SK-N-SH (cell line): ENCODE measurements at regions not wholly inside any gene's neighbourhood (a gene's known extent, or its start where the extent isn't known, plus 50 kb on each side); places are given as distances from the start of the nearest gene placed in this dataset.

Source experiments
- CHD2 ChIP-seq: fragments of 150-350 bp; IDR thresholded peaks from 2 replicates; pipeline ENCODE4 v1.6.1; 2018; ENCODE audit warnings: low read length; ENCODE audit not compliant: partially characterized antibody
- CTCF ChIP-seq: fragments of 200-600 bp; sonication (generic); IDR thresholded peaks from 2 replicates; pipeline ENCODE4 v1.6.1; 2017; ENCODE audit warnings: antibody characterized with exemption, mild to moderate bottlenecking, moderate library complexity
- EZH2phosphoT487 ChIP-seq: fragments of 200-600 bp; sonication (generic); IDR thresholded peaks from 2 replicates; pipeline ENCODE4 v1.6.1; 2017; ENCODE audit warnings: low read depth, mixed run types, mild to moderate bottlenecking, antibody characterized with exemption, moderate library complexity, borderline replicate concordance
- GABPA ChIP-seq: IDR thresholded peaks from 2 replicates; pipeline ENCODE4 v1.4.0; 2012; ENCODE audit warnings: low read depth, mild to moderate bottlenecking
- IRF3 ChIP-seq: fragments of 150-350 bp; IDR thresholded peaks from 2 replicates; pipeline ENCODE4 v1.6.1; 2016; ENCODE audit warnings: mild to moderate bottlenecking, low read depth, low read length
- MAX ChIP-seq: IDR thresholded peaks from 2 replicates; pipeline ENCODE4 v1.4.0; 2012; ENCODE audit warnings: low read depth
- MXI1 ChIP-seq: IDR thresholded peaks from 2 replicates; pipeline ENCODE4 v1.6.1; 2012; ENCODE audit warnings: mild to moderate bottlenecking, low read depth, low read length, improper control_type of control experiment
- NFIC ChIP-seq: IDR thresholded peaks from 2 replicates; pipeline ENCODE4 v1.4.0; 2012; ENCODE audit warnings: borderline replicate concordance
- PBX3 ChIP-seq: IDR thresholded peaks from 2 replicates; pipeline ENCODE4; 2012
- POLR2AphosphoS5 ChIP-seq: IDR thresholded peaks from 2 replicates; pipeline ENCODE4 v1.6.1; 2012; ENCODE audit warnings: low read depth, low read length
- REST ChIP-seq: IDR thresholded peaks from 2 replicates; pipeline ENCODE4 v1.6.1; 2012; ENCODE audit warnings: mild to moderate bottlenecking, low read depth, low read length, moderate library complexity
- TCF12 ChIP-seq: IDR thresholded peaks from 2 replicates; pipeline ENCODE4 v1.4.0; 2012
- YY1 ChIP-seq: IDR thresholded peaks from 2 replicates; pipeline ENCODE4 v1.4.0; 2012; ENCODE audit warnings: low read depth, mild to moderate bottlenecking
- ZBTB33 ChIP-seq: IDR thresholded peaks from 2 replicates; pipeline ENCODE4 v1.4.0; 2012; ENCODE audit warnings: low read depth, borderline replicate concordance

- TF ChIP-seq POLR2AphosphoS5 (no peak), EZH2phosphoT487 (no peak), CTCF (no peak), IRF3 (no peak), ZBTB33 (no peak), MXI1 (no peak), TCF12 (no peak), CHD2 (no peak), REST (no peak), MAX (no peak), YY1 (no peak), NFIC (no peak), PBX3 (no peak), GABPA (no peak)
Measured at GRCh38 chr6:86203044-86203443, 560.4 kb upstream of the SYNCRIP start.
